Kidney epithelial cell (primary cell): ENCODE measurements at regions not wholly inside any gene's neighbourhood (a gene's known extent, or its start where the extent isn't known, plus 50 kb on each side); places are given as distances from the start of the nearest gene placed in this dataset.
A peak's percentile ranks its signal among the peaks of the same experiment; 100 is the strongest.

Source experiments
- DNase-seq: peaks from one replicate; pipeline ENCODE4 v3.0.0-alpha.2; 2010; ENCODE audit warnings: low read depth
- H3K27me3 ChIP-seq: 2 replicates; pipeline ENCODE4 v1.6.0; 2011; ENCODE audit warnings: low read length; ENCODE audit not compliant: control insufficient read depth, insufficient read depth
- H3K36me3 ChIP-seq: 2 replicates; pipeline ENCODE4 v1.5.1; 2011; ENCODE audit warnings: low read length; ENCODE audit not compliant: control insufficient read depth, insufficient read depth
- H3K4me3 ChIP-seq: 2 replicates; pipeline ENCODE4 v1.5.1; 2011; ENCODE audit warnings: low read depth, mild to moderate bottlenecking, control low read depth, low read length
- TF ChIP-seq, protein P1 (sequence below): IDR thresholded peaks from 2 replicates; pipeline ENCODE4 v1.5.1; 2011; ENCODE audit warnings: mild to moderate bottlenecking, moderate library complexity, low read length, control low read depth, inconsistent platforms; ENCODE audit not compliant: insufficient read depth, poor library complexity, severe bottlenecking

DNA sequence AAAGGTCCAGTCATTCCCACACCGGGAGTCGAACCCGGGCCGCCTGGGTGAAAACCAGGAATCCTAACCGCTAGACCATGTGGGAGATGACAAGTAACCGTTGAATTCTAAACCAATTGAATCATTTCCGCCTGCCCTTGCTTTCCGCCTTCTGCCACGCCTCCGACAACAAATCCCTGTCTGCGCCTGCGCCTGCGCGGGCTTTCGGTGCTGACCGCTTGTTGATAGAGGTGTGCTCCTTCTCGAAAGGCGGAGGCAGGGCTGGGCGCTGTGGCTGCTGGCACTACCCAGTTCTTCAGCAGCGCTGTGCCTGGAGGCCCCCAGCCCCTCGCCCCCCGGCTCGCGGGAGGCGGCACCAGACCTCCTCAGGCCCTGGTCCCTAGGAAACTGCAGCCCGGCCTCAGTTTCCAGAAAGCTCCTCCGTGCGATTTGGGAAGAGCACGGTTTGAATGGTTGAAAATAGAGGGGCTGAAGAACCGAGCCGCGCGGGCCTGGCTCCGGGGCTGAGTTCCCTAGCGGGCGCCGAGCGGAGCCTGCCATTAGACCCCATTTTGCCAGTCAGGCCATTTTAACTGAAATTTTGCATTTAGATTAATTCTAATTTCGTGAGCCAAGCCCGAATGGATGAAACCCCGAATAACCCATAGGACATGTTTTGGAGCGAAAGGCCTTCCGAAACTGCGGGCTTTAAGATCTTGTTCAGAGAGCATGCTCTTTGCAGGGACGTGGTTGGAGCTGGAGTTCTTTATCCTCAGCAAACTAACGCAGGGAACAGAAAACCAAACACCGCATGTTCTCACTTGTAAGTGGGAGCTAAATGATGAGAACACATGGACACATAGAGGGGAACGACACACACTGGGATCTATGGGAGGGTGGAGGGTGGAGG is 219.3 kb upstream of the ATP10A start:
- DNase-seq: peak; percentile 85

DNA sequence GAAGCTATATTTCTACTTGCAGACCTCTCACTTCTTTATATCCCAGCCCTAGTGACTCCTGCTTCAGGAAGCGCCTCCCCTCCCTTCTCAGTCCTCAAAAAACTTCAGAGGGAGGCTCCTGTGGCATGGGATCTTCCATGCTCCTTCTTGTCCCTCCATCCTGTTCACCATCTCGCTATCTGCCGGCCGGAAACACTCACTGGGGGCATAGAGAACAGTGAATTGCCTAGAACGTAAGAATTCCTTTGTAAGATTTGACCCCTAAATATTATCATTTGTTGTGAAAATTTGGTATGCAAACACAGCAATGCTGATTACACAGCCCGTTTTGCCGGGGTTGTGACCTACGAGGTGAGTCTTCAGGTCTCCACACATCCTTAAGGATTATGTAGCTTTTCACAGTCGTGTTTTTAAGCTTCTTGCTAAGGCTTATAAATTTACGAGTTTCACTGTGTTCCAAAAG is 218.7 kb upstream of the ATP10A start:
- Histone ChIP-seq H3K36me3 (no peaks in the 10 kb centered on the region), H3K27me3 (no peaks in the 10 kb centered on the region), H3K4me3 (no peak overlapping the region)
- TF ChIP-seq, protein P1, sequence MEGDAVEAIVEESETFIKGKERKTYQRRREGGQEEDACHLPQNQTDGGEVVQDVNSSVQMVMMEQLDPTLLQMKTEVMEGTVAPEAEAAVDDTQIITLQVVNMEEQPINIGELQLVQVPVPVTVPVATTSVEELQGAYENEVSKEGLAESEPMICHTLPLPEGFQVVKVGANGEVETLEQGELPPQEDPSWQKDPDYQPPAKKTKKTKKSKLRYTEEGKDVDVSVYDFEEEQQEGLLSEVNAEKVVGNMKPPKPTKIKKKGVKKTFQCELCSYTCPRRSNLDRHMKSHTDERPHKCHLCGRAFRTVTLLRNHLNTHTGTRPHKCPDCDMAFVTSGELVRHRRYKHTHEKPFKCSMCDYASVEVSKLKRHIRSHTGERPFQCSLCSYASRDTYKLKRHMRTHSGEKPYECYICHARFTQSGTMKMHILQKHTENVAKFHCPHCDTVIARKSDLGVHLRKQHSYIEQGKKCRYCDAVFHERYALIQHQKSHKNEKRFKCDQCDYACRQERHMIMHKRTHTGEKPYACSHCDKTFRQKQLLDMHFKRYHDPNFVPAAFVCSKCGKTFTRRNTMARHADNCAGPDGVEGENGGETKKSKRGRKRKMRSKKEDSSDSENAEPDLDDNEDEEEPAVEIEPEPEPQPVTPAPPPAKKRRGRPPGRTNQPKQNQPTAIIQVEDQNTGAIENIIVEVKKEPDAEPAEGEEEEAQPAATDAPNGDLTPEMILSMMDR: no peak
- DNase-seq: no peak

More for the DNA sequence above, 219.3 kb upstream of the ATP10A start:
- H3K36me3 ChIP-seq: no peaks in the 10 kb centered on the region
- H3K4me3 ChIP-seq: peak overlapping the region; percentile 53
- TF ChIP-seq, protein P1: no peak
- no peaks in the 10 kb centered on the region for H3K27me3 ChIP-seq

DNA sequence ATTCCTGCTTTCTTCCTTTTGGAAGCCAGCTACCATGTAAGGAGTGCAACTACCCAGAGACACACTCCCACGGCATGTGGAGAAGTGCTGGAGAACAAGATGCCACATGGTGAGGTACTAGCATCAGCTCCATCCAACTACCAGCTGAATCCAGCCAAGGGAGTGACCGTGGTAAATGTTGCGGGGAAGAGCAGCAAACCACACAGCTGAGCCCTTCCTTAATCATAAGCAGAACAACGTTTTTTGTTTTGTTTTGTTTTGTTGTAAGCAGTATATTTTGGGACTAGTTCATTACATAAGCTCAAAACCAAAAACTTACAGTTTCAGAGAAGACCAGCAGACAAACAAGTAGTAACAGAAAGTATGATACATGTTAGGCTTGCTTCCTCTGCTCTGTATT is 212.6 kb upstream of the ATP10A start:
- Histone ChIP-seq H3K27me3 (no peaks in the 10 kb centered on the region), H3K36me3 (no peaks in the 10 kb centered on the region), H3K4me3 (no peak overlapping the region)
- TF ChIP-seq, protein P1: no peak
- DNase-seq: no peak

DNA sequence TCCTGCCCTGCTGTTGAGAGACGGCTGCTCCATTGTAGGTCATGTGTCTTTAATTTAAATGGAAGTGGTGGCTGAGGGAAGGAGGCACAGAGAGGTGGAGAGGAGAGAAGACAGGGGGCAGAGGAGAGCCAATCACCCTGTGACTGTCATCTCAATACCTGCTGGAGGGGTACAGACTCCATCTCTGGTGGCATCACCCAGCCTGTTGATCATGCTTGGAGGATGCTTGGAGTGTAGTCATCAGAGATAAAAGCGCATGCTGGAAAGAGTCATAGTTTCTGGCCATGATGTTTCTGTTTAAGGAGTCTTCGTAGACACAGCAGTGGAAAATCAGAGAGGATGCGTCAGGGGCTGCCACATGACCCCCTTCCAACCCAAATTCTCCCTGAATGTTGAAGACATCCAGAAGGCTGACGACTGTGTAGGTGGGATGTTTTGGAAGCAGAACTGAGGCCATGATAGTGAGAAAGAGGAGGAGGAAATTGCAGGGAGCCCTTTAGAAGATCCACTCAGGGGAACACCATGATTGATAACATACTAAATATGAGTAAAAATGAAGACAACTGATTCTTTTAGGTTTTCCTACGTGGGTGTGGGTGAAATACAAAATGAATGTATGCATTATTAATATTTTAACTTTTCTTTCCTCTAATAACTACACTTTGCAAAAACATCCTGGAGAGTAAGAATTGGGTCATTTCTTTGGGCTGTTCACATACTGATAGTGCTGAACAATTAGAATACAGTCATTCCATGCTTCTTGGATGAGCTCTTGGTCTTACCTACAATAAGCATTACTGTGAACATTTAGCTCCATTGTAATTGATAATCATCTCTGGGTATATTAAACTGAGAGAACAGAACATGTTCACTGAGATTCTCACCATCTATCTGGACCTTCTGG is 210.6 kb upstream of the ATP10A start:
- Histone ChIP-seq H3K36me3 (no peaks in the 10 kb centered on the region), H3K27me3 (no peaks in the 10 kb centered on the region), H3K4me3 (no peak overlapping the region)
- no peak for DNase-seq
- TF ChIP-seq, protein P1: no peak

DNA sequence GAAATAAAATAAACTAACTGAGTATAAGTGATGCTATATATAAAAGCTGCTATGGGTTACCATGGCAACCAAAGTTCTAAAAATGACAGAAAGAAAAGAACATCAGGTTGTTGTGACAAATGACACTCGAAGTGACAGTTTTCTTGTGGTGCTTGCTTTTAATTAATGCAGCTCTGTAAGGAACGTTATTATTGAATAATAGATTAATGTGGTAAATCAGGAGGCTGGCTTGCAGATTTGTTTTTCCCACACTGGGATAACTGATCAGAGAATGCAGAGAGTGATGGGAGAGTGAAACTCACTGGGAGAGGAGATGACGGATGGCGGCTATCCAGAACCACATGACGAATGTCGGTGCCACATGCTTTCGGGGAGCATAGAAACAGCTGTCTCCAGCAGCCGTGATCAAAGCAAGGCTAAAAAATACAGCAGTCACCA is 207.0 kb upstream of the ATP10A start:
- Histone ChIP-seq H3K36me3 (no peaks in the 10 kb centered on the region), H3K27me3 (no peaks in the 10 kb centered on the region), H3K4me3 (no peak overlapping the region)
- TF ChIP-seq, protein P1: no peak
- DNase-seq: no peak
